ENCODE measurements at regions not wholly inside any gene's neighbourhood (a gene's known extent, or its start where the extent isn't known, plus 50 kb on each side); places are given as distances from the start of the nearest gene placed in this dataset.

DNA sequence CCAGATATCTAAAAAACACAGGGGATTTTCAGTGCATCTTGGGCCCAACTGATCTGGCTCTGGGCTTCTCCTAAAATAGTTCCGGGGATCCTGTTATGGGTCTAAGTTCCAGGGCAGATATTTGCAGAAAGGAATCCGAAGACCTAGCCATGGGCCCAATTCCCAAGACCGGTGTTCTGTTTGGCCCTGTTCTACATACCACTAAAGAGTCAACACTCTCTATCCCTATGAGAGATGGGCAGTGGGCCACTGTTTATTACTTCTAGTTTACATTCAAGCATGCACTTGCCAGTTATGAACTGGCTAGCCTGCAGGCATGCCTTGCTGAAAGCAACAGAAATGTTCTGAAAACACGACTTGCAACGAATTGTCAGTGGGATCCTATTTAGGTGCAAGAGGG lies 87.4 kb upstream of the PLCB4 start:
- POLR2A ChIA-PET, result no interaction called here
- no peak for DNase-seq (ENCODE audit: low read depth, low spot score)
- no peak overlapping the region for H3K4me3 ChIP-seq (ENCODE audit: low read depth, low read length)
- TF ChIP-seq, protein P1, sequence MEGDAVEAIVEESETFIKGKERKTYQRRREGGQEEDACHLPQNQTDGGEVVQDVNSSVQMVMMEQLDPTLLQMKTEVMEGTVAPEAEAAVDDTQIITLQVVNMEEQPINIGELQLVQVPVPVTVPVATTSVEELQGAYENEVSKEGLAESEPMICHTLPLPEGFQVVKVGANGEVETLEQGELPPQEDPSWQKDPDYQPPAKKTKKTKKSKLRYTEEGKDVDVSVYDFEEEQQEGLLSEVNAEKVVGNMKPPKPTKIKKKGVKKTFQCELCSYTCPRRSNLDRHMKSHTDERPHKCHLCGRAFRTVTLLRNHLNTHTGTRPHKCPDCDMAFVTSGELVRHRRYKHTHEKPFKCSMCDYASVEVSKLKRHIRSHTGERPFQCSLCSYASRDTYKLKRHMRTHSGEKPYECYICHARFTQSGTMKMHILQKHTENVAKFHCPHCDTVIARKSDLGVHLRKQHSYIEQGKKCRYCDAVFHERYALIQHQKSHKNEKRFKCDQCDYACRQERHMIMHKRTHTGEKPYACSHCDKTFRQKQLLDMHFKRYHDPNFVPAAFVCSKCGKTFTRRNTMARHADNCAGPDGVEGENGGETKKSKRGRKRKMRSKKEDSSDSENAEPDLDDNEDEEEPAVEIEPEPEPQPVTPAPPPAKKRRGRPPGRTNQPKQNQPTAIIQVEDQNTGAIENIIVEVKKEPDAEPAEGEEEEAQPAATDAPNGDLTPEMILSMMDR (IDR thresholded peaks at IDR 0.05; ENCODE audit: insufficient read depth, low read length, missing control alignments), result no peak
- CTCF ChIA-PET, result no interaction called here

DNA sequence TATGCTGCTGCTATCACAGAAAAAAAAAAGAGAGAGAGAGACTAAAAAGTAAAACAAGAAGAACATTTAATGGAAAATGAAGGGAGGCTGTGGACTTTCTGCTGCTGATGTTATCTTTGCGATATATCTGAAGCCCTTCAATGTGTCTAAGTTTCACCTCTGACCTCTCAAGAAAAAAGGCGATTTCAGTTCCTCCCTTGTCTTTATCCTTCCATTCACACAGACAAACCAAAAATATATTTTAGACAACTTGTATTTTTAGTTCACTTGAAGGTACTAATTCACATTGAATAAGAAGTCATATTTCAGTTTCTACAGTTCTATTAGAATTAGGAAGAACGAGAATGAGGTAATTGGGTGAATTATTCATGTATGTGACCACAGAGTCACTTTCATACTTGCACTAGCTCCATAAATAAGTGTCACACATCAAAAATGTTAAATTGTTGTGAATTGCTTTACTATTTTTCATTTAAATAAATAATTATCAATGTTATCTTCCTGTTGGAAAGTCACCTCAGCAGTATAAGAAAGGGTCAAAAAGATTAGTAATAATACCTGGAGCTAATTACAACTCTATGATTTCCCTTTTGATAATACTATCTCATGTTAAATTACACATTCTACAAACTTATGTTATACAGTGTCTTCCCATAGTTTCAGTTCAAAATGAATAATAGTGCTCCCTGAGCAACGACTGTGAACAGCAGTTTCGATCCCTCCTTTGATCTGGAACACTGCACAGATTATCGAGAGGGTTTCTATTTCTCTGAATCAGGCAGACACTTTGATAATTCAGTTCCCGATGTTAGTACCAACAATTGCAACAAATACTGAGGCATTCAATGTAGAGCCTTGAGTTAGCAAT lies 85.2 kb upstream of the PLCB4 start:
- TF ChIP-seq, protein P1 (IDR thresholded peaks at IDR 0.05; ENCODE audit: insufficient read depth, low read length, missing control alignments), result no peak
- ChIA-PET CTCF (interaction anchor here (1.2 kb wide), 1 partner anchor 15 kb away, joined by 3 read pairs; no protein-coding TSS in a partner anchor), POLR2A (no interaction called here)
- H3K4me3 ChIP-seq (ENCODE audit: low read depth, low read length), result no peak overlapping the region
- DNase-seq (ENCODE audit: low read depth, low spot score), result no peak

DNA sequence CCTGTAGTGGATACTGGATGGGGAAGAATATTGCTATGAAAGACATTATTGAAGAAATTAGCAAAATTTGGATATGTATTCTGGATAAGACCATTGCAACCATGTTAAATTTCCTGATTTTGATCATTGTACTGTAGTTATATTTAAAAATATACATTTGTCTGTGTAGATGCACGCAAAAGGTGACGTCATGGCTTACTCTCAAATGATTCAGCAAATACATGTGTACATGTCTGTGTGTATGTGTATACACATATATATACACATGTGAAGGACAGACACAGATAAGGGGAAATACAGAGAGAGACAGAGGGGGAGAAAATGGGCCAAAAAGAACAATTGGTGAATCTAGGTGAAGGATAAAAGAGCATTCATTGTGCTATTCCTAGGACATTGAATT lies 82.3 kb upstream of the PLCB4 start:
- no peak for DNase-seq (ENCODE audit: low read depth, low spot score)
- POLR2A ChIA-PET, result no interaction called here
- CTCF ChIA-PET, result interaction anchor here (0.6 to 1.5 kb wide), 2 partner anchors 11 to 14 kb away, joined by 3 to 4 read pairs; no protein-coding TSS in a partner anchor
- H3K4me3 ChIP-seq (ENCODE audit: low read depth, low read length), result no peak overlapping the region
- TF ChIP-seq, protein P1 (IDR thresholded peaks at IDR 0.05; ENCODE audit: insufficient read depth, low read length, missing control alignments), result no peak

DNA sequence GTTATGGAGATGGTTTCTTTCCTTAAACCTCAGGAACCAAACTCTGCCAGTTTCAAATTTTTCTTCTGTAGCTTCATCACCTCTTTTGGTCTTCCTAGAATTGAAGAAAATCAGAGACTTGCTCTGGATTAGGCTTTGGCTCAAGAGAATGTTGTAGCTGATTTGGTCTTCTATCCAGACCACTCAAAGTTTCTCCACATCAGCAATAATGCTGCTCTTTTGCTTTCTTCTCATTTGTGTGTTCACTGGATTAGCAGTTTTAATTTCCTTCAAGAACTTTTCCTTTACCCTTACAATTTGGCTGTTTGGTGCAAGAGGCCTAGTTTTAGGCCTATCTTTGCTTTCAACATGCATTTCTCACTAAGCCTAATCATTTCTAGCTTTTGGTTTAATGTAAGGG lies 78.1 kb upstream of the PLCB4 start:
- POLR2A ChIA-PET, result no interaction called here
- CTCF ChIA-PET, result no interaction called here

DNA sequence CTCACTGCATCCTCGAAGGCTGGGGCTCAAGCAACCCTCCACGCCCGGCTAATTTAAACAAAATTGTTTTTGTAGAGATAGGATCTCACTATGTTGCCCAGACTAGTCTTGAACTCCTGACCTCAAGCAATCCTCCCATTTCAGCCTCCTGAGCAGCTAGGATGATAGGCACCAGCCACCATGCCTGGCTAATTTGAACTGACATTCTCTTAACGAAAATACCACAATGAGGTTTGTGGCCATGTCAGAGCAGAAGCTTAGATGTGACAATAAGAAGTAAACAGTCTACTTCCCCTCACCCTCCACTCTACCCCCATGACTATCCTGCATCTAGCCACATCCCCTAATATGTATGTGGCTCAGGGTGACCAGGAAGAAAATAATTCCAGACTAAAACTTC lies 74.8 kb upstream of the PLCB4 start:
- TF ChIP-seq, protein P1 (IDR thresholded peaks at IDR 0.05; ENCODE audit: insufficient read depth, low read length, missing control alignments), result no peak
- ChIA-PET POLR2A (no interaction called here), CTCF (no interaction called here)
- H3K4me3 ChIP-seq (ENCODE audit: low read depth, low read length), result no peak overlapping the region
- no peak for DNase-seq (ENCODE audit: low read depth, low spot score)

More for the DNA sequence above, 78.1 kb upstream of the PLCB4 start:
- no peak overlapping the region for H3K4me3 ChIP-seq (ENCODE audit: low read depth, low read length)
- DNase-seq (ENCODE audit: low read depth, low spot score), result no peak
- TF ChIP-seq, protein P1 (IDR thresholded peaks at IDR 0.05; ENCODE audit: insufficient read depth, low read length, missing control alignments), result no peak

DNA sequence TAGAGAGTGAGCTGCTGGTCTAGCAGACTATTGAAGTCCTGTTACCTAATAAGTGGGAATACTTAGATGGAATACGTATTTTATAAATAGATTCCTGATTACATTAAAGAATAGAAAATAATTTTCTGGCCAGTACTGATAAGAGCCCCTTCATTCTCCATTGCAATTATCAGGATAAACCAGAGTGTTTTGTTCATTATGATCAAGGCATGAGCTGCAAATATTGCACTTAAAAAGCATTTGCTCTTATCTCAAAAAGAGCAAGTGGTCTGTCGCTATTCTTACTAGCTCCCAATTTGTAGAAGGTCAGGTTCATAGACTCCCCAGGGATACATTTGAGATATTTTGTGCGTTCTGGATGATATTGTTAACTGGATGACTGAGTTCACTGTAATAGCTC lies 73.1 kb upstream of the PLCB4 start:
- ChIA-PET CTCF (no interaction called here), POLR2A (no interaction called here)
- DNase-seq (ENCODE audit: low read depth, low spot score), result no peak
- H3K4me3 ChIP-seq (ENCODE audit: low read depth, low read length), result no peak overlapping the region
- TF ChIP-seq, protein P1 (IDR thresholded peaks at IDR 0.05; ENCODE audit: insufficient read depth, low read length, missing control alignments), result no peak

Data from AG04449 (cell line).